Left lung (tissue), 4 donors: ENCODE measurements at regions not wholly inside any gene's neighbourhood (a gene's known extent, or its start where the extent isn't known, plus 50 kb on each side); places are given as distances from the start of the nearest gene placed in this dataset.

Experiments
- ATAC-seq: fragments of 200-7000 bp; cut with Tn5 transposase; one replicate; pipeline ENCODE4 v1.9.1; 2020; ENCODE audit warnings: moderate library complexity
- DNase-seq, 4 donors: peaks; one replicate each; pipeline ENCODE4 v3.0.0-alpha.2; 2013 to 2020
- H3K27ac ChIP-seq, 2 donors: fragments of 200-600 bp; sonication (generic) in 1 of 2; one replicate each; pipeline versions ENCODE4 v1.5.0 to v1.8.0; 2020 to 2021
- H3K27me3 ChIP-seq, 2 donors: fragments of 200-600 bp; sonication (generic) in 1 of 2; one replicate each; pipeline versions ENCODE4 v1.5.0 to v1.8.0; 2020 to 2021
- H3K36me3 ChIP-seq, 2 donors: fragments of 200-600 bp; sonication (generic) in 1 of 2; one replicate each; pipeline versions ENCODE4 v1.5.0 to v1.8.0; 2020 to 2021
- H3K4me1 ChIP-seq, 2 donors: fragments of 200-600 bp; one replicate each; pipeline ENCODE4 v1.8.0; 2021
- H3K4me3 ChIP-seq, 2 donors: fragments of 200-600 bp; sonication (generic) in 1 of 2; one replicate each; pipeline versions ENCODE4 v1.5.0 to v1.8.0; 2020 to 2021; ENCODE audit warnings: mild to moderate bottlenecking in 1 of 2
- H3K9me3 ChIP-seq, 2 donors: fragments of 200-600 bp; sonication (generic) in 1 of 2; one replicate each; pipeline versions ENCODE4 v1.5.0 to v1.8.0; 2020 to 2021
- CTCF ChIP-seq, 2 donors: fragments of 200-600 bp; sonication (generic) in 1 of 2; IDR thresholded peaks; one replicate each; pipeline versions ENCODE4 v1.5.0 to v1.8.0; 2021; ENCODE audit warnings: antibody characterized with exemption in 2 of 2
- intact Hi-C, 2 donors: fragments of 100-400 bp; cut with DNase I; formaldehyde crosslinking; loops; one replicate each; pipeline versions ENCODE4 v1.11.2 to v1.14.2; 2022
- donor health status: DM: no; HTN: yes; CAD: no.
- donor health status: DM: no; HTN: no; CAD: no.

- Histone ChIP-seq H3K4me3 (no peak overlapping the region), H3K27me3 (no peaks in the 10 kb centered on the region), H3K4me1 (peaks cover 0 to 5% of the 10 kb centered on the region in 2 donors), H3K27ac (peak overlapping the region in 1 of 2 donors; percentile 19), H3K36me3 (no peaks in the 10 kb centered on the region), H3K9me3 (no peaks in the 10 kb centered on the region)
- intact Hi-C loops = no loop called here
- TF ChIP-seq CTCF (IDR thresholded peaks at IDR 0.05) = no peak
- ATAC-seq = no peak
- DNase-seq = no peak
Measured at GRCh38 chr9:75432386-75432785, 344.1 kb downstream of the OSTF1 start.

DNA sequence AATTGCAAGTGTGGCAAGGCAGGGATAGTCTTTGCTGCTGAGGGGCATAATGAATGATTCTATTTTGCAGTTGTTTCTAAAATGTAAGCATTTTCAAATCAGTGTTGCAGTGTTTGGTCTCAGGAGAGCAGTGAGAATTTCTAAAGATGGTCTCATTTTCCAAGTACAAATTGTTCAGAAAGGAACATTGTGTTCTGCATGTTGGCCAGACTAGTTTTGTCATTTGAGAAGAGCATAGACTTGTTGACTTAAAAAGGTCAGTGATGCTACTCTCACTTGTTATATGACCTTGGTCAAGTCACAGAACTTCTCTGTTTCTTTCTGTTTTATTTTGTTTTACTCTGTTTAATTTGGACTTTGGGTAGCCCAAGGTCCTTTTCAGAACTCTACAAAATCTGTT lies 344.6 kb downstream of the OSTF1 start:
- Histone ChIP-seq H3K27ac (peak overlapping the region in 1 of 2 donors; percentile 19), H3K9me3 (no peaks in the 10 kb centered on the region), H3K27me3 (no peaks in the 10 kb centered on the region), H3K36me3 (no peaks in the 10 kb centered on the region), H3K4me1 (peaks cover 0 to 5% of the 10 kb centered on the region in 2 donors), H3K4me3 (no peak overlapping the region)
- intact Hi-C loops = no loop called here
- TF ChIP-seq CTCF (IDR thresholded peaks at IDR 0.05) = no peak
- ATAC-seq (no peak), DNase-seq (no peak)

DNA sequence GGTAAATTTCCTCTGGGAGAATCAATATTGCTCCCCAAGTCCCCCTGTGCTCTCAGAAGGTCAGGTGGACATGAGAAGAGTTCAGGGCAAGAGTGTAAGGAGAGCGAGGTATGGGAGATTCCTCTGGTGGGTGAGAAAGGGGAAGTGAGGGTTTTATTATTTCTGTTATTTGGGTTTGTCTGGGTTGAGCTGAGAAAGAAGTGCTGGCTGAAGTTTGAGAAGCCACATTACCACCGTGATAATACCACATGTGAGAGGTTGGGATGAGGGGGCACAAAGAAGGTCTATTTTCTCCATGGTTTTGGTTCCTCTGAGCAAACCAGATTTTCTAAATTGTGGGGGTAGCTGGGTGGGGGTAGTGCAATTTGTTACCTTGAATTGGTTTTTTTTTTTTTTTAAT lies 350.4 kb downstream of the OSTF1 start:
- ATAC-seq (no peak), DNase-seq (no peak)
- Histone ChIP-seq H3K27ac (no peak overlapping the region), H3K27me3 (no peaks in the 10 kb centered on the region), H3K4me1 (peaks cover 0 to 2% of the 10 kb centered on the region in 2 donors), H3K9me3 (no peaks in the 10 kb centered on the region), H3K4me3 (no peak overlapping the region), H3K36me3 (no peaks in the 10 kb centered on the region)
- intact Hi-C loops = no loop called here
- TF ChIP-seq CTCF (IDR thresholded peaks at IDR 0.05) = no peak

DNA sequence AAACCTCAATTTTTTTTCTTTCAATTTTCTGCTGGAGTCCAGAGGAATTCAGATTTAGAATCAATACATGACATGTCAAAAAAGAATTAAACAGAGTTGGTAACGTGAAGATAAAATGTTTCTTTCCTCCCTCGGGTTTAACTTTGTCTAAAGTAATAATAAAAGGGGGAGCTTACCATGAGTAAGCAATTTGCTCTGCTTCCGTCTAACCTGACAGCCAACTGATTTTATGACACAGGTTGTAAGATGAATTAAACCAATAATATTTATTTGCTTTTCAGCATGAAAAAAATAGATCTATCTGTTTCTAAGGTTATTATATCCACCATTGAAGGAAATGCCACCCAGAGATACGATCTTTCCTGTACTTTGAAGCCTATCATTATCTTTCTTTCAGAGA lies 352.6 kb downstream of the OSTF1 start:
- Histone ChIP-seq H3K4me1 (no peaks in the 10 kb centered on the region), H3K27ac (no peak overlapping the region), H3K4me3 (no peak overlapping the region), H3K27me3 (no peaks in the 10 kb centered on the region), H3K36me3 (no peaks in the 10 kb centered on the region), H3K9me3 (no peaks in the 10 kb centered on the region)
- no peak for TF ChIP-seq CTCF (IDR thresholded peaks at IDR 0.05)
- no peak for DNase-seq
- intact Hi-C loops = no loop called here
- no peak for ATAC-seq

GRCh38 chr9:75445144-75445543 lies 356.8 kb downstream of the OSTF1 start:
- no peak for ATAC-seq
- Histone ChIP-seq H3K9me3 (no peaks in the 10 kb centered on the region), H3K27ac (no peak overlapping the region), H3K27me3 (no peaks in the 10 kb centered on the region), H3K4me3 (no peak overlapping the region), H3K4me1 (peaks cover 0 to 4% of the 10 kb centered on the region in 2 donors), H3K36me3 (no peaks in the 10 kb centered on the region)
- no peak for TF ChIP-seq CTCF (IDR thresholded peaks at IDR 0.05)
- no peak for DNase-seq
- intact Hi-C loops = no loop called here
